GM21619 (cell line): ENCODE measurements at regions not wholly inside any gene's neighbourhood (a gene's known extent, or its start where the extent isn't known, plus 50 kb on each side); places are given as distances from the start of the nearest gene placed in this dataset.

Experiments
- ATAC-seq: cut with Tn5 transposase; IDR thresholded peaks from one replicate; pipeline ENCODE4 v1.9.1; 2021; ENCODE audit not compliant: unreplicated experiment

DNA sequence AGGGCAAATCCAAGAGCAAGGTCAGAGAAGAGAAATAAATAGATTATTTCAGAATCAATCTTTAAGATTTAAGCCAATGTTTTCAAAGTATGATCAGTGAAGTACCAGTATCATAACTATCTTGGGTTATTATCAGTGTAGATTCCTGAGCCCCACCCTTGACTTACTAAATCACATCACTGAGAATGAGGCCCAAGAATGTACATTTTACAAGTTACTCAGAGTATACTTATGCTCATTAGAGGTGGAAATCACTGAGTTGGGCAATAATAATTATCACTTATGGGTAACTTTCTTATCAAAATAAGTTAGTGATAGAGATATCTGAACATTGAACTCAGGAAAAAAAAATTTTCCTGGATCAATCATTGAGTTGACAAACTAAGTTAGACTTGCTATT is 121.6 kb upstream of the NOCT start:
- ATAC-seq: no peak

GRCh38 chr4:138892483-138893407 is 122.8 kb upstream of the NOCT start:
- ATAC-seq: no peak

DNA sequence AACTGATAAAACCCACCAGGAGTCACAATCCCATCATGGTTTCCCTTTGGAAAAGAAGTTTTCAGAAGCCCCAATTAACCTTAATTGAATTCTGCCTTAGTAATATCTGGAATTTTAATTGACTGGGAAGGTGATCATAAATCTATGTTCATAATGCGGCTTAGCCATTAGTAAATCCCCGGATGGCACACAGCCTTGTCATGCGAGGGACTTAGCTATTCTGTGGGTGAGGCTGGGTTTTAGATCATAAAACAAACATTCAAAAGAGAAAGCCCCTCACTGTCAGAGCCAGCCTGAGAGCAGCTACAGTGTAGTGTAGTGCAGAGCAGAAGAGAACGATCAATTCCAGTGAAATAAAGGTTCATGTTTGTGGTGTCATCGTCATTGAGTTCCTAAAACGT is 124.0 kb upstream of the NOCT start:
- ATAC-seq: no peak

DNA sequence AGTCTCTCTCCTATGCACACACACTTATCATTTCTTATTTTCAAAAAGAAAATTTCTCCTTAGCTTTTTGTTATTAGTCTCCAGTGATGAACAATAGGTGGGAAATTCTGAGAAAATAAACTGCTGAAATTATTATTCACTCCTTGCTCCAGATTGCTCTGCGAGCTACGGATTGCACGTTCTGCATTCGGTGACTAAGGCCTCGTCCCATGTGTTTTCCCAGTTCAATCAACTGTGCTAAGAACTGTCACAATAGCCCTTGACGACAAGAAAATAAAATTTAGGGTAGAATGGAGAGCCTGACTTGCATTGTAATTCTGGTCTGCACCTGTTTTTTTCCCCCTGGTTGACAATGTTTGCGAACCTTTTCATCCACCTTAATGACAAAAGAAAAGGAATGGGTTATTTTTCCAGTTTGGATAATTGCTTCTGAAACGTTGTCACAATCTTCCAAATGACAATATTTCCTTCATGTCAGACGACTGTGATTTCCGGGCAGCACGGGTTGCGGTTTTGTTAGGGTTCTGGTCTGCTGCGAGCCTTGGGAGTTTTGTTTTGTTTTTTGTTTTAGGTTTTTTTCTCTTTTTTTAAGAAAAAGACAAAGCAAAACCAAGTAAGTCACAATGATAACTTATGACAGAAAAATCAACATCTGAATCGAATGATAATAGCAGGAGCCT is 124.5 kb upstream of the NOCT start:
- no peak for ATAC-seq

DNA sequence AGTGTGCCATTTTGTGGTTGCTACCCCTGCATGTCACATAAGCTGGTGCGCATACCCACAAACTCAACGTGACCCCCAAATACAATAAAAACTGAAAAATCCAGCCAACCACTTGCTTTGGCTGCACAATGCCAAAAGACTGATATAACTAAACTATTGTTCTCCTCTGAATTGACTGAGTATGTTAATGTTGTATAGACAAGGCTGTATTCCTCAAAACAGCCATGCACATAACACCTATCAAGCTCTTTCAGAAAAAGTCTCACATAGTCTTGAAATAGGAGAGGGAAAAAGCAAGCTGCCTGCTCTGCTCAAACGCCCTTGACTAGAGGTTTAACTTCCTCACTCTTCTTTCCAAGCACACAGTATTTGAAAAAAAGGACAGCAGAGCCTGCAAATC is 126.4 kb upstream of the NOCT start:
- ATAC-seq: no peak

- no peak for ATAC-seq
These were observed 127.8 kb upstream of the NOCT start for GRCh38 chr4:138887741-138888140.

DNA sequence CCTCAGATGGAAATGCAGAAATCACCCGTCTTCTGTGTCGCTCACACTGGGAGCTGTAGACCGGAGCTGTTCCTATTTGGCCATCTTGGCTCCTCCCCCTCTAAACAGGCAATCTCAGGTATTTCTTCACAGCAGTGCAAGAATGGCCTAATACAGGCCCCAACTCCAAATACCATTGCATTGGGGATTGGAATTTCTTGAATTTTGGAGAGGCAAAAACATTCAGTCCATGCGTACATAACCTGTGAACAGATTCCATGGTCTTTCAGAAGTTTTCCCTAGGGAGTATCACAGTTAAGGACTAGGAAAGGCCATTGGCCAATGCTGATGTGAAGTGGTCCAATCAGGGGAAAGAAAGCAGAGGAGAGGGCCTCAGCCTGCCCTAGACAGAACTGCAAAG is 128.2 kb upstream of the NOCT start:
- no peak for ATAC-seq

GRCh38 chr4:138879757-138880156 is 135.8 kb upstream of the NOCT start:
- ATAC-seq: no peak

GRCh38 chr4:138875891-138876608 is 139.5 kb upstream of the NOCT start:
- no peak for ATAC-seq

- no peak for ATAC-seq
These were observed 144.1 kb upstream of the NOCT start for GRCh38 chr4:138871555-138871875.

DNA sequence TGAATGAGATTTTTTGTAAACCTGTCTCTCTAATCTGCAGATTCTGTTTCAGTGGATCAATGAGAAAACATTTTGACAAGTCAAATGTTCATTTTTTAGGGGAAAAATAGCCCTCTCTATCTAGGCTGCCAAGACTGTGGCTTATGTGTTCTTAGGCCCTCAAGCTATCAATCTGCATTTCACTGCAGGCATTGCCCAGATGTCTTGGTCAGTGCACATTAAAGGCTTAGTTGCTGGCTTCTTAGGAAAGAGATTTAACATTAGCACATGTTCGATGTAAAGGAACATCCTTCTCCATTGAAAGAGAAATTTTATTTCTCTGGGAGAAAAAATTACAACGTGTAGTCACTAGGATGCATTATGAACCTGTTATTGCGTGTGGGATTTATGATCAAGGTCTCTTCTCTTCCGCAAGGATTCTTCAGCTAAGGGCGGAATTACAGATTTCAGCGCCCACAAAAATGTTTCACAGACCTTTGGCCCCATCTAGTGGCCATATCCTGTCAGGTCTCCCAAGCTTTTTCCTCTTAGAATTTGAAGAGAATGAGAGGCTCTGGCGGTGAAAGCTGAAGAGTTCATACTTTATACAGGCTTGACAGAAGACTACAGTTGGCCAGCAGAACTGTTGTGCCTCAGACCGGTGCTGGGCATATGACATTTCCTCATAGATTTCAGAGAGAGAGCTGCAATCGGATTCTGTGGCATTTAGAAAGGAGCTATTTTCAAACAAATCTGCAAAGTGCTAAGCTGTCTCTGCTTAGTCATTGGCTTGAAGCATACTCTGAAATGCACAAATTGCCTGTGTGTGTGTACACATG is 144.6 kb upstream of the NOCT start:
- peak; percentile 81 for ATAC-seq

GRCh38 chr4:138869631-138870030 is 145.9 kb upstream of the NOCT start:
- no peak for ATAC-seq

DNA sequence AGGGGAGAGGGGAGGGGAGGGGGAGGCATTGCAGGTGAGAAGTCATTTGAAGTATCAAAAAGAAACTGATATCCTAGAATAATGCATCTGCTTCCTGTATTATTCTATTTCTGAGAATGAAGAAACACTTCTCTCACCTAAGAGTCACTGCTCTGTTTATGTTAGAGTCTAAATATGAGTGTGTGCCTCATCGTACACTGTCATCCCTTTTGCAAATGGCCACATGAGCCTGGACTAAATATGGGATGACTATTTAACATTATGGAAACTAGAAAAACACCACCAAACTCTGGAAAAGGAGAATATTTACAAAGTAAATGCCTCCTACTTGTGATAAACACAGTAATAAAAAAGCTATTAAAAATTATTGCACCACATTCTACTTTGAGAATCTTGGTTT is 146.4 kb upstream of the NOCT start:
- no peak for ATAC-seq

GRCh38 chr4:138868562-138868961 is 147.0 kb upstream of the NOCT start:
- ATAC-seq: no peak

GRCh38 chr4:138867404-138867803 is 148.2 kb upstream of the NOCT start:
- no peak for ATAC-seq

- no peak for ATAC-seq
These were observed 149.3 kb upstream of the NOCT start for GRCh38 chr4:138866314-138866713.

DNA sequence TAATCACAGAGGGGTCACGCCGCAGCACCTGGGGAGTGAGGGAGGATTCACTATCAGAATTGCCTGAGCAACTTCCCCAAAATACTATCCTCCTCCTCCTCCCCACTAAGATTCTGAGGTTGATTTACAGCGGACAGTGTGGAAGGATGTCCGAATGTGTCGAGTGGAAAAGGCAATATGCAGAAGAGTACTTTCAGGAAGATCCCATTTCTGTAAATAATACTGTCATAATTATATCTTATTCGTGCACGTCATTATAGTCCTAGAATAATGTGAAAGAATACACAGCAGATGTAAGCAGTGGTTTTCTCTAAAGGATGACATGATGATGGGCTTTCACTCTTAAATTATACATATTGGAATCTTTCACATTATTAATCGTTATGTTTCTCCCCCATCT is 149.8 kb upstream of the NOCT start:
- no peak for ATAC-seq

- ATAC-seq: no peak
These were observed 150.4 kb upstream of the NOCT start for GRCh38 chr4:138864961-138865720.

DNA sequence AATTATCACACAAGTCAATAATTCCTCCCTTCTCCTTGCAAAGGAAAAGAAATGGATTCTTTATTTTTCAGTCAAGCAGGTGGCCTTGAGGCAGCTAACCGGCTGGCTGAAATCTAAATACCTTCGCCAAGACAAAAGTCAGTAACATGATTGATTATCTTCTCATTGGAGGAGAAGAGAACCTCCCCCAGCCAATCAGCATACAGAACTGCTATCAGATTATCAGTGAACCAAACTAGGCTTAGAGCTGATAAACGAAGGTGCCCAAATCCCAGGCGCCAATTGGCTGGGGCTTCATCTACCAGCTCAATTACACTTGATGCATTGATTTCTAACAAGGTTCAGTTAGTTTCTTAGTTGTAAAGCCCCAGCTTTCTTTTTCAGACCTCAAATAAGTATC is 152.4 kb upstream of the NOCT start:
- no peak for ATAC-seq

GRCh38 chr4:138861135-138861534 is 154.4 kb upstream of the NOCT start:
- no peak for ATAC-seq
